Stimulated activated CD4-positive, alpha-beta T cell treated with anti-CD3 and anti-CD28 coated beads, Interleukin-15, amount 100 ng/mL, for 24 hours (primary cell): ENCODE measurements at regions not wholly inside any gene's neighbourhood (a gene's known extent, or its start where the extent isn't known, plus 50 kb on each side); places are given as distances from the start of the nearest gene placed in this dataset.

Source experiments
- DNase-seq: peaks from one replicate; pipeline ENCODE4 v3.0.0-alpha.2; 2020

GRCh38 chr6:44614396-44614795 is 226.9 kb downstream of the CDC5L start:
- no peak for DNase-seq

- DNase-seq = no peak
These were observed 228.1 kb downstream of the CDC5L start for GRCh38 chr6:44615621-44616020.

GRCh38 chr6:44617416-44617815 is 229.9 kb downstream of the CDC5L start:
- no peak for DNase-seq

- DNase-seq = no peak
These were observed 230.9 kb downstream of the CDC5L start for GRCh38 chr6:44618371-44618770.

- DNase-seq = no peak
These were observed 233.4 kb downstream of the CDC5L start for GRCh38 chr6:44620922-44621321.

GRCh38 chr6:44621846-44622245 is 234.3 kb downstream of the CDC5L start:
- no peak for DNase-seq

- no peak for DNase-seq
These were observed 235.0 kb downstream of the CDC5L start for GRCh38 chr6:44622555-44622954.

GRCh38 chr6:44622956-44623355 is 235.4 kb downstream of the CDC5L start:
- no peak for DNase-seq

GRCh38 chr6:44624226-44624625 is 236.7 kb downstream of the CDC5L start:
- no peak for DNase-seq

GRCh38 chr6:44624936-44625573 is 237.5 kb downstream of the CDC5L start:
- DNase-seq = no peak

- no peak for DNase-seq
These were observed 238.5 kb downstream of the CDC5L start for GRCh38 chr6:44625996-44626395.

GRCh38 chr6:44626616-44627015 is 239.1 kb downstream of the CDC5L start:
- DNase-seq = no peak

- DNase-seq = peak; percentile 19
These were observed 239.8 kb downstream of the CDC5L start for GRCh38 chr6:44627091-44627882.

- DNase-seq = no peak
These were observed 240.4 kb downstream of the CDC5L start for GRCh38 chr6:44627883-44628271.

GRCh38 chr6:44628347-44628746 is 240.8 kb downstream of the CDC5L start:
- DNase-seq = no peak

- DNase-seq = no peak
These were observed 242.1 kb downstream of the CDC5L start for GRCh38 chr6:44629636-44630035.

GRCh38 chr6:44630125-44631028 is 242.9 kb downstream of the CDC5L start:
- peak; percentile 58 for DNase-seq

- DNase-seq = no peak
These were observed 244.5 kb downstream of the CDC5L start for GRCh38 chr6:44631968-44632367.

GRCh38 chr6:44634321-44634720 is 246.8 kb downstream of the CDC5L start:
- no peak for DNase-seq

GRCh38 chr6:44635486-44635885 is 248.0 kb downstream of the CDC5L start:
- DNase-seq = no peak

- no peak for DNase-seq
These were observed 249.2 kb downstream of the CDC5L start for GRCh38 chr6:44636561-44637248.

GRCh38 chr6:44641344-44642031 is 254.0 kb downstream of the CDC5L start:
- peak; percentile 25 for DNase-seq
